ENCODE measurements at regions not wholly inside any gene's neighbourhood (a gene's known extent, or its start where the extent isn't known, plus 50 kb on each side); places are given as distances from the start of the nearest gene placed in this dataset.
"Not testable (repeated sequence)": the region's sequence is repeated elsewhere in the genome, so short reads cannot be mapped to it uniquely, and the experiment has no call there.

- Histone ChIP-seq H3K9me3 (ENCODE audit: insufficient read depth, low read depth, low read length) (no peaks in the 10 kb centered on the region), H3K9ac (ENCODE audit: low read depth, low read length) (no peak overlapping the region), H3K4me3 (ENCODE audit: low read length) (no peak overlapping the region), H3K36me3 (ENCODE audit: insufficient read depth, low read depth, low read length) (no peaks in the 10 kb centered on the region), H3K27me3 (ENCODE audit: insufficient read depth, low read length) (peaks cover 13% of the 10 kb centered on the region), H3K27ac (ENCODE audit: low read length) (no peak overlapping the region), H3K4me1 (ENCODE audit: insufficient read depth, low read length) (no peaks in the 10 kb centered on the region)
Measured at GRCh38 chr14:77985211-77985615, 185.0 kb upstream of the NRXN3 start.

DNA sequence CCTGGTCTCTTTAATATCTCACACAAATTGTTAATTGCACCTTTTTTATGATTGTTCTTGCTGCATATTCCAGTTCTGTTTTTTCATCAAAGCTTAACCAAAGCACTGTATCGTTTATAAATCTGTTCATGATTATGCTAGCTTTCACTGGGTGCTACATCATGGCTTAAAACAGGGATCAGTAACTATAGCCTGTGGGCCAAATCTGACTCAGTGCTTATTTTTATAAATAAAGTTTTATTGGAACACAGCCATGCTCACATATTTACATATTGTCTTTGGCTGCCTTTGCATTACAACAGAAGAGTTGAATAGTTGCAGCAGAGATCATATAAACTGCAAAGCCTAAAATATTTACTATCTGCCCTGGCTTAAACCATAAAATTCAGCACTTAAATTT, 183.4 kb upstream of the NRXN3 start:
- Histone ChIP-seq H3K27ac (ENCODE audit: low read length) (no peak overlapping the region), H3K4me1 (ENCODE audit: insufficient read depth, low read length) (no peaks in the 10 kb centered on the region), H3K9me3 (ENCODE audit: insufficient read depth, low read depth, low read length) (no peaks in the 10 kb centered on the region), H3K36me3 (ENCODE audit: insufficient read depth, low read depth, low read length) (no peaks in the 10 kb centered on the region), H3K9ac (ENCODE audit: low read depth, low read length) (no peak overlapping the region), H3K27me3 (ENCODE audit: insufficient read depth, low read length) (no peaks in the 10 kb centered on the region), H3K4me3 (ENCODE audit: low read length) (no peak overlapping the region)

DNA sequence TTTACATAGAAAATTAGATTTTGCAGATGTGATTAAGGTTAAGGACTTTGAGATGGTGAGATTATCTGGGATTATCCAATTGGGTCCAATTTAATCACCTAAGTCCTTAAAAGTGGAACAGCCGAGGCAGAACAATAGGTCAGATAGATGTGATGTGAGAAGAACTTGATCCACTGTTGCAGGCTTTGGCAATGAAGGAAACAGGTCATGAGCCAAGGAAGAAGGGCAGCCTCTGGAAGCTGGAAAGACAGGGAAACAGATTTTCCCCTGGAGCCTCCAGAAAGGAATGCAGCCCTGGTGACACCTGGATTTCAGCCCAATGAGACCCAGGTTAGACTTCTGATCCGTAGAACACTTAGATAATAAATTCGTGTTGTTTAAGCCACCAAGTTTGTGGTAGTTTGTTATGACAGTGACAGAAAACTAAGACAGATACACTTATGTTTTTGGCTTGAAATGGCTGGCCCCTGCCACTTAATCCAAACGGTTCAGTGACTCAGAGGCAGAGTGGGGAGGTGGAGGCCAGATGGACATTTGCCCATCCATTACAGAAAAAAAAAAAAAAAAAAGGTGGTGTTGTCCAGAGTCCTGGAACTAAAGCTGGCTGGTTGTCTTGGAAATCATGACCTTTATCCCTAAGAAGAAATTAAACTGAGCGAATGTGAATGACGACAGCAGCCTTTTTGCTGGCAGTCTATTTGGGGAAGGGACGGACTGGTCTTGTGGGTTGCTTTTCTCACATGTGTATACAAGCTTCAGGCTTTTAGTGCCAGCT, 181.9 kb upstream of the NRXN3 start:
- Histone ChIP-seq H3K27me3 (ENCODE audit: insufficient read depth, low read length) (no peaks in the 10 kb centered on the region), H3K9ac (ENCODE audit: low read depth, low read length) (no peak overlapping the region), H3K36me3 (ENCODE audit: insufficient read depth, low read depth, low read length) (no peaks in the 10 kb centered on the region), H3K4me1 (ENCODE audit: insufficient read depth, low read length) (no peaks in the 10 kb centered on the region), H3K9me3 (ENCODE audit: insufficient read depth, low read depth, low read length) (no peaks in the 10 kb centered on the region), H3K27ac (ENCODE audit: low read length) (no peak overlapping the region), H3K4me3 (ENCODE audit: low read length) (no peak overlapping the region)

DNA sequence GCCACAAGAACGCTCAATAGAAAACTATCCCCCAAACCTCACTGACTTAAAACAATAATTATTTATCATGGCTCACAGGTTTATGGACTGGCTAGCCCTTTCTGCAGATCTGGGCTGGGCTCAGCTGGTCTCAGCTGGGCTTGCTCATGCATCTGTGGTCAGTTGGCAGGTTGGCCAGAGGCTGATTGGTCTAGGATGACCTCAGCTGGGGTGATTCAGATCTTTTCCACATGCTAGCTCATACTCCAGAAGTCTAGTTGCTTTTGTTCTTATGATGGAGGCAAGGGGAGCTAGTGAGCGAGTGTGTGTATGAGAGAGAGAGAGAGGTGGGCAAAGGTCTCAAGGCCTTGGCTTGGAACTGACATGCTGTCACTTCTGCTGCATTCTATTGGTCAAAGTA, 181.2 kb upstream of the NRXN3 start:
- no peaks in the 10 kb centered on the region for H3K4me1 ChIP-seq (ENCODE audit: insufficient read depth, low read length)
- H3K9me3 ChIP-seq (ENCODE audit: insufficient read depth, low read depth, low read length): no peaks in the 10 kb centered on the region
- H3K27me3 ChIP-seq (ENCODE audit: insufficient read depth, low read length): no peaks in the 10 kb centered on the region
- no peak overlapping the region for H3K4me3 ChIP-seq (ENCODE audit: low read length)
- no peak overlapping the region for H3K27ac ChIP-seq (ENCODE audit: low read length)
- no peak overlapping the region for H3K9ac ChIP-seq (ENCODE audit: low read depth, low read length)
- H3K36me3 ChIP-seq (ENCODE audit: insufficient read depth, low read depth, low read length): no peaks in the 10 kb centered on the region

DNA sequence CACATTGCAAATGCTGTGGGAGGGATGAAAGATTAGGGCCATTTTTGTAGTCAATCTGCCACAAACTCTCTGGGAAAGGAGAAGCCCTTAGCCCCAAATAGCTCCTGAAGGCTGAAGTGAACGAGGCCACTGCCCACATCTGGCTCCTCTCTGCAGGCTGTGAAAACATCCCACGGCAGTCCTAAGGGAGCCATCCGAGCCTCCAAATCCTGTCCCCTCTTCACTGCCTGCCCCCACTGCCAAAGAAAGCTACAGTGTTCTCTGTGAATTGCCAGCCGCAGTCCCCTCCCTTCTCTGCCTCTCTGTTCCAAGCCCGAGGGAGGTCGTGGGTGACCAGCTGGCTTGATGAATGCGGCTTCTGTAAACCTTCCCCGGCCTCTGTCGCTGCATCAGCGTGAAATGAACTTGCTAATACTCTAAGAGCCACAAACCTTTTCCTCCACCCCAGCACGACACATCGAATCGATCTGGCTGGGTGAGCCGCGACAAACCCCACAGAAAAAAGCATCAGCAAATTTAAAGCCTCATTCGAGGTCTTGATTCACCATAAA, 180.7 kb upstream of the NRXN3 start:
- Histone ChIP-seq H3K27ac (ENCODE audit: low read length) (no peak overlapping the region), H3K4me1 (ENCODE audit: insufficient read depth, low read length) (no peaks in the 10 kb centered on the region), H3K9ac (ENCODE audit: low read depth, low read length) (no peak overlapping the region), H3K9me3 (ENCODE audit: insufficient read depth, low read depth, low read length) (no peaks in the 10 kb centered on the region), H3K4me3 (ENCODE audit: low read length) (no peak overlapping the region), H3K36me3 (ENCODE audit: insufficient read depth, low read depth, low read length) (no peaks in the 10 kb centered on the region), H3K27me3 (ENCODE audit: insufficient read depth, low read length) (no peaks in the 10 kb centered on the region)

- Histone ChIP-seq H3K27ac (ENCODE audit: low read length) (no peak overlapping the region), H3K9me3 (ENCODE audit: insufficient read depth, low read depth, low read length) (no peaks in the 10 kb centered on the region), H3K27me3 (ENCODE audit: insufficient read depth, low read length) (no peaks in the 10 kb centered on the region), H3K4me1 (ENCODE audit: insufficient read depth, low read length) (no peaks in the 10 kb centered on the region), H3K36me3 (ENCODE audit: insufficient read depth, low read depth, low read length) (no peaks in the 10 kb centered on the region), H3K9ac (ENCODE audit: low read depth, low read length) (no peak overlapping the region), H3K4me3 (ENCODE audit: low read length) (no peak overlapping the region)
Measured at GRCh38 chr14:77990337-77990736, 179.8 kb upstream of the NRXN3 start.

DNA sequence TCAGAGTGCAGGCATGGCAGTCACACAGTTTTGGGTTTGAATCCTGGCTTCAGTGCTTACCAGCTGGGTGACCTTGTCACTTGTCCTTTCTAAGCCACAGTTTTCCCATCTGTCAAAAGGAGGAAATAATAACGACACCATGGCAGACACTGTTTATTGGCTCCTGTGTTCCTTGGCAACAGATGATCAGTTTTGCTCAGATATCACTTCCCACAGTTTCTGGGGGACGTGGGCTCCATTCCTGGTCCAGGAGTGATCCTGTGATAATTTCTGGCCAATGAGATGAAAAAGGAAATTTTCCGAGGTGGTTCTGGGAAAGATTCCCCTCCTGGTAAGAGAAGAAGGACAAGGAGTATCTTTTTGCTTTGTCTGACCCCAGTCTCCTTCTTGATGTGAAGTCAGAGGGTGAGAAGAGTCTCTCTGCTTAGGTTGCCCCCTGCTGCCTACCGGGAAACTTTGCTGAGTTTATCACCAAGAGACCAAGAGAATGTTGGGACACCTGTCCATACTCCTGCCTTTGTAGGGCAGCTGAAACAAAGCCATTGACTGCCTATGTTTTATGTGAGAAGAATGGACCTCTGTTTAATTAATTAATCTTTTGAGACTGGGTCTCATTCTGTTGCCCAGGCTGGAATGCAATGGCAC, 178.9 kb upstream of the NRXN3 start:
- H3K27ac ChIP-seq (ENCODE audit: low read length): no peak overlapping the region
- H3K4me1 ChIP-seq (ENCODE audit: insufficient read depth, low read length): no peaks in the 10 kb centered on the region
- H3K27me3 ChIP-seq (ENCODE audit: insufficient read depth, low read length): no peaks in the 10 kb centered on the region
- no peak overlapping the region for H3K9ac ChIP-seq (ENCODE audit: low read depth, low read length)
- no peaks in the 10 kb centered on the region for H3K36me3 ChIP-seq (ENCODE audit: insufficient read depth, low read depth, low read length)
- no peaks in the 10 kb centered on the region for H3K9me3 ChIP-seq (ENCODE audit: insufficient read depth, low read depth, low read length)
- H3K4me3 ChIP-seq (ENCODE audit: low read length): no peak overlapping the region

GRCh38 chr14:78005325-78005724, 164.8 kb upstream of the NRXN3 start:
- no peak overlapping the region for H3K27ac ChIP-seq (ENCODE audit: low read length)
- H3K36me3 ChIP-seq (ENCODE audit: insufficient read depth, low read depth, low read length): no peaks in the 10 kb centered on the region
- H3K4me3 ChIP-seq (ENCODE audit: low read length): no peak overlapping the region
- H3K9ac ChIP-seq (ENCODE audit: low read depth, low read length): no peak overlapping the region
- H3K27me3 ChIP-seq (ENCODE audit: insufficient read depth, low read length): no peaks in the 10 kb centered on the region
- H3K9me3 ChIP-seq (ENCODE audit: insufficient read depth, low read depth, low read length): peaks cover 14% of the 10 kb centered on the region
- H3K4me1 ChIP-seq (ENCODE audit: insufficient read depth, low read length): no peaks in the 10 kb centered on the region

GRCh38 chr14:78007160-78007559, 163.0 kb upstream of the NRXN3 start:
- H3K4me3 ChIP-seq (ENCODE audit: low read length): no peak overlapping the region
- H3K27ac ChIP-seq (ENCODE audit: low read length): no peak overlapping the region
- H3K36me3 ChIP-seq (ENCODE audit: insufficient read depth, low read depth, low read length): no peaks in the 10 kb centered on the region
- peaks cover 8% of the 10 kb centered on the region for H3K9me3 ChIP-seq (ENCODE audit: insufficient read depth, low read depth, low read length)
- H3K9ac ChIP-seq (ENCODE audit: low read depth, low read length): no peak overlapping the region
- no peaks in the 10 kb centered on the region for H3K27me3 ChIP-seq (ENCODE audit: insufficient read depth, low read length)
- H3K4me1 ChIP-seq (ENCODE audit: insufficient read depth, low read length): no peaks in the 10 kb centered on the region

- H3K36me3 ChIP-seq (ENCODE audit: insufficient read depth, low read depth, low read length): no peaks in the 10 kb centered on the region
- H3K9ac ChIP-seq (ENCODE audit: low read depth, low read length): no peak overlapping the region
- no peaks in the 10 kb centered on the region for H3K4me1 ChIP-seq (ENCODE audit: insufficient read depth, low read length)
- H3K4me3 ChIP-seq (ENCODE audit: low read length): no peak overlapping the region
- H3K27ac ChIP-seq (ENCODE audit: low read length): no peak overlapping the region
- H3K9me3 ChIP-seq (ENCODE audit: insufficient read depth, low read depth, low read length): no peaks in the 10 kb centered on the region
- no peaks in the 10 kb centered on the region for H3K27me3 ChIP-seq (ENCODE audit: insufficient read depth, low read length)
Measured at GRCh38 chr14:78010688-78011087, 159.5 kb upstream of the NRXN3 start.

GRCh38 chr14:78013911-78014310, 156.3 kb upstream of the NRXN3 start:
- not testable (repeated sequence) for H3K27ac ChIP-seq (ENCODE audit: low read length); H3K9me3 ChIP-seq (ENCODE audit: insufficient read depth, low read depth, low read length); H3K36me3 ChIP-seq (ENCODE audit: insufficient read depth, low read depth, low read length); H3K9ac ChIP-seq (ENCODE audit: low read depth, low read length); H3K27me3 ChIP-seq (ENCODE audit: insufficient read depth, low read length); H3K4me1 ChIP-seq (ENCODE audit: insufficient read depth, low read length); H3K4me3 ChIP-seq (ENCODE audit: low read length)

- Histone ChIP-seq H3K27me3 (ENCODE audit: insufficient read depth, low read length) (no peaks in the 10 kb centered on the region), H3K9me3 (ENCODE audit: insufficient read depth, low read depth, low read length) (no peaks in the 10 kb centered on the region), H3K9ac (ENCODE audit: low read depth, low read length) (no peak overlapping the region), H3K36me3 (ENCODE audit: insufficient read depth, low read depth, low read length) (no peaks in the 10 kb centered on the region), H3K4me1 (ENCODE audit: insufficient read depth, low read length) (no peaks in the 10 kb centered on the region), H3K27ac (ENCODE audit: low read length) (no peak overlapping the region), H3K4me3 (ENCODE audit: low read length) (no peak overlapping the region)
Measured at GRCh38 chr14:78016532-78016931, 153.6 kb upstream of the NRXN3 start.
